ENCODE measurements at regions not wholly inside any gene's neighbourhood (a gene's known extent, or its start where the extent isn't known, plus 50 kb on each side); places are given as distances from the start of the nearest gene placed in this dataset.

- Histone ChIP-seq H3K4me1 (ENCODE audit: control insufficient read depth, insufficient read depth, low read length) (no peaks in the 10 kb centered on the region), H3K27ac (ENCODE audit: low read length) (no peak overlapping the region), H3K27me3 (ENCODE audit: control insufficient read depth, insufficient read depth, low read length) (peaks cover 4% of the 10 kb centered on the region; the same call in 1 of the 2 replicates), H3K4me3 (ENCODE audit: low read depth in 2 of 2, low read length in 2 of 2) (no peak overlapping the region), H3K36me3 (ENCODE audit: control insufficient read depth, insufficient read depth, low read length) (no peaks in the 10 kb centered on the region), H3K9me3 (ENCODE audit: control insufficient read depth, insufficient read depth, low read depth, low read length) (no peaks in the 10 kb centered on the region)
- DNase-seq (ENCODE audit: low read depth, low spot score) = no peak
- in situ Hi-C loops (cut with HindIII; ENCODE audit: low pct_unique_long_range_greater_than_20kb, low sequenced_read_pairs) (no loop called here), intact Hi-C loops (cut with micrococcal nuclease; ENCODE audit: unreplicated experiment) (no loop called here)
- no TSS peak for BruUV-seq (replicated peaks)
- ATAC-seq = no peak
- ChIA-PET CTCF (no interaction called here), POLR2A (no interaction called here)
- TF ChIP-seq CTCF (IDR thresholded peaks at IDR 0.05) (no peak), SIN3A (IDR thresholded peaks at IDR 0.05; ENCODE audit: borderline replicate concordance, insufficient read depth, low read depth, low read length) (no peak)
These were observed 140.6 kb downstream of the C5orf15 start for GRCh38 chr5:133827830-133828229.

- Histone ChIP-seq H3K27me3 (ENCODE audit: control insufficient read depth, insufficient read depth, low read length) (peaks cover 4% of the 10 kb centered on the region), H3K4me3 (ENCODE audit: low read depth in 2 of 2, low read length in 2 of 2) (no peak overlapping the region), H3K9me3 (ENCODE audit: control insufficient read depth, insufficient read depth, low read depth, low read length) (no peaks in the 10 kb centered on the region), H3K27ac (ENCODE audit: low read length) (no peak overlapping the region), H3K36me3 (ENCODE audit: control insufficient read depth, insufficient read depth, low read length) (no peaks in the 10 kb centered on the region), H3K4me1 (ENCODE audit: control insufficient read depth, insufficient read depth, low read length) (no peaks in the 10 kb centered on the region)
- intact Hi-C loops (cut with micrococcal nuclease; ENCODE audit: unreplicated experiment) (no loop called here), in situ Hi-C loops (cut with HindIII; ENCODE audit: low pct_unique_long_range_greater_than_20kb, low sequenced_read_pairs) (no loop called here)
- no TSS peak for BruUV-seq (replicated peaks)
- CTCF ChIA-PET = no interaction called here
- DNase-seq (ENCODE audit: low read depth, low spot score) (no peak), ATAC-seq (no peak)
- TF ChIP-seq CTCF (IDR thresholded peaks at IDR 0.05) (no peak), TCF7L2 (IDR thresholded peaks at IDR 0.05; ENCODE audit: low read depth, low read length) (no peak), SIN3A (IDR thresholded peaks at IDR 0.05; ENCODE audit: borderline replicate concordance, insufficient read depth, low read depth, low read length) (no peak), REST (IDR thresholded peaks at IDR 0.05; ENCODE audit: insufficient read depth in 1 of 2, low read depth in 2 of 2, low read length in 1 of 2) (no peak), POLR2AphosphoS5 (IDR thresholded peaks at IDR 0.05; ENCODE audit: low read depth, low read length) (no peak)
- POLR2A ChIA-PET = no interaction called here
These were observed 141.4 kb downstream of the C5orf15 start for GRCh38 chr5:133827011-133827410.

Data from Panc1 (cell line).